ENCODE measurements at regions not wholly inside any gene's neighbourhood (a gene's known extent, or its start where the extent isn't known, plus 50 kb on each side); places are given as distances from the start of the nearest gene placed in this dataset.

DNA sequence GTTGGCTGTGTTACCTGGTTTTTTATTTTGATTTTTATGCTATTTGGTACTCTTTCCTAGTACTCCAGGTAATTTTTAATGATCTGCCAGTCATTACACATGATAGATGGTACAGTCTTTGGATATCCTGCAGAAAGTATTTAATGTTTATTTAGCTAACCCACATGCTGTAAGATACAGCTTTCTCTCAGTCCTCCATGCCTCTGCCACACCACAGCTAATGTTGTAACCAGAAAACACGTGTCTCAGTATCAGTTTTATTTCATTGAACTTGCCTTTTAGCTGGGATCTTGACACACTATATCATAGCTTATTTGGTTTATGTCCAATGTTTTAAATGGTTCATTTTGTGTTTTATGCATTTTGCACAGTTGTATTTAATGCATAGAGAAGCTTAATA lies 1648.4 kb downstream of the KCNT2 start:
- intact Hi-C loops (cut with DNase I; ENCODE audit: low total_unique reads), result no loop called here
- TF ChIP-seq, protein P1, sequence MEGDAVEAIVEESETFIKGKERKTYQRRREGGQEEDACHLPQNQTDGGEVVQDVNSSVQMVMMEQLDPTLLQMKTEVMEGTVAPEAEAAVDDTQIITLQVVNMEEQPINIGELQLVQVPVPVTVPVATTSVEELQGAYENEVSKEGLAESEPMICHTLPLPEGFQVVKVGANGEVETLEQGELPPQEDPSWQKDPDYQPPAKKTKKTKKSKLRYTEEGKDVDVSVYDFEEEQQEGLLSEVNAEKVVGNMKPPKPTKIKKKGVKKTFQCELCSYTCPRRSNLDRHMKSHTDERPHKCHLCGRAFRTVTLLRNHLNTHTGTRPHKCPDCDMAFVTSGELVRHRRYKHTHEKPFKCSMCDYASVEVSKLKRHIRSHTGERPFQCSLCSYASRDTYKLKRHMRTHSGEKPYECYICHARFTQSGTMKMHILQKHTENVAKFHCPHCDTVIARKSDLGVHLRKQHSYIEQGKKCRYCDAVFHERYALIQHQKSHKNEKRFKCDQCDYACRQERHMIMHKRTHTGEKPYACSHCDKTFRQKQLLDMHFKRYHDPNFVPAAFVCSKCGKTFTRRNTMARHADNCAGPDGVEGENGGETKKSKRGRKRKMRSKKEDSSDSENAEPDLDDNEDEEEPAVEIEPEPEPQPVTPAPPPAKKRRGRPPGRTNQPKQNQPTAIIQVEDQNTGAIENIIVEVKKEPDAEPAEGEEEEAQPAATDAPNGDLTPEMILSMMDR (IDR thresholded peaks at IDR 0.05), result no peak
- Histone ChIP-seq H3K36me3 (no peaks in the 10 kb centered on the region), H3K27ac (no peak overlapping the region), H3K9me3 (no peaks in the 10 kb centered on the region), H3K27me3 (no peaks in the 10 kb centered on the region), H3K4me1 (no peaks in the 10 kb centered on the region), H3K4me3 (no peak overlapping the region)
- DNase-seq, result no peak

DNA sequence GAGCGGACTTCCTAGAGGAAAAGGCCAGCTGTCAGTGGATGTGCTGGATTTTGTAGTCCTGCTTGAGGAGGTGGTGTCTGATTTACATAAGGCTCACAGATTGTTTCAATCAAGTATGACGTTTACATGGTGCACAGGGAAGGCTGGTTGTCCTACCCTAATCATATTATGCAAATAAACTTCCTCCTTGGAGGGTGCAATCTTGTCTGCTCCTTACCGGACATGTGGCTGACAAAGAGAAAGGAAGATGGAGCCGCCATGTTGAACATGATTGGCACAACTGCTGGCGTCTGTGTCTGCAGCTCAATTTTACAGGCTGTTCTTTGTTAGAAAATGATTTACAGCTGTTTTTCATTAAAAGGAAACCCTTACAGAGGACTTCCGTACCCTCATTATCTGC lies 1656.1 kb downstream of the KCNT2 start:
- Histone ChIP-seq H3K4me1 (no peaks in the 10 kb centered on the region), H3K36me3 (no peaks in the 10 kb centered on the region), H3K27me3 (no peaks in the 10 kb centered on the region), H3K27ac (no peak overlapping the region), H3K4me3 (no peak overlapping the region), H3K9me3 (no peaks in the 10 kb centered on the region)
- TF ChIP-seq, protein P1 (IDR thresholded peaks at IDR 0.05), result no peak
- no peak for DNase-seq
- intact Hi-C loops (cut with DNase I; ENCODE audit: low total_unique reads), result no loop called here

DNA sequence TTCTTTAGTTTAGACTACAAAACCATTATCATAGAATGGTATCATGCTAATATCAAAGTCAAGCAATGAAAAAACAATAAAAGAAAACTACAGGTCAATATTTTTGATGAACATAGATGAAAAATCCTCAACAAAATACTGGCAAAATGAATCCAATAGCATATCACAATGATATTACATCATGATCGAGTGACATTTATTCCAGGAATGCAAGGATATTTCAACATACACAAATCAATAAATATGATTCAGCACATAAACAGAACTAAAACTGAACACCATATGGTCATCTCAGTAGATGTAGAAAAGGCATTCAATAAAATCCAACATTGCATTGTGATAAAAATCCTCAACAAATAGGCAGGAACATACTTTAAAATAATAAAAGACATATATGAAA lies 1657.7 kb downstream of the KCNT2 start:
- H3K27me3 ChIP-seq, result no peaks in the 10 kb centered on the region
- no peaks in the 10 kb centered on the region for H3K4me1 ChIP-seq
- no peak overlapping the region for H3K4me3 ChIP-seq
- no peaks in the 10 kb centered on the region for H3K36me3 ChIP-seq
- TF ChIP-seq, protein P1 (IDR thresholded peaks at IDR 0.05), result no peak
- no peak for DNase-seq
- no peak overlapping the region for H3K27ac ChIP-seq
- no peaks in the 10 kb centered on the region for H3K9me3 ChIP-seq
- intact Hi-C loops (cut with DNase I; ENCODE audit: low total_unique reads), result no loop called here

DNA sequence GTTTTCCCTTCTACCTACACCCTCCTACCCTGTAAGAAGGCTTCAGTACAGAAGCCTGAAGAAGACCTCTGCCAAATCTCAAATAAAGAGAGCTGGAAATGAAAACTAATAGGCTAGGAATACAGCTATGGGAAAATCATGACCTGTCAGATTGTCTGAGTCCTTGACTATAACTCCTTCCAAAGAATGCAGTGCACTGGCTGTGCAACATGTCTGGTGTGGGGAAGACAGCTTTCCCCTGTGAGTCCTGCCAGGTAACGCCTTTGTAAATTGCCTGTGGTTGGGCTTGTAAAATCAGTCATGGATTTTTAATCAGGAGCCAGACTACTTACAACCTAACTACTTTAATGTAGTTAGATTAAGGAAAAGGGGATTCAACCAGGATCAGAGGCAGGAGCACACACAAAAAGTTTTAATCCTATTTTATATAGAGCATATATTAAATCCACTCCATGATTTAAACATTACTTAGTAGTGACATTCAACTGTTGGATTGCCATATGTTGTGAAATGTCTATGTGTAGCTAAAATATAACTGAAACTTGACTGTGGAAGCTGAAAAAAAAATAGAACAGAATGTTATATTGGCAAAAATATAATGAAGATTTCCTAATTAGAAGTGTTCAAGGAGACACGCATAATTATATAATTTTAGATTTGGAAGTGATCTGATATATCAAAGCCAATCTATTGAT lies 1667.8 kb downstream of the KCNT2 start:
- no peak overlapping the region for H3K4me3 ChIP-seq
- intact Hi-C loops (cut with DNase I; ENCODE audit: low total_unique reads), result no loop called here
- H3K4me1 ChIP-seq, result no peaks in the 10 kb centered on the region
- H3K9me3 ChIP-seq, result no peaks in the 10 kb centered on the region
- no peaks in the 10 kb centered on the region for H3K36me3 ChIP-seq
- no peak overlapping the region for H3K27ac ChIP-seq
- DNase-seq, result no peak
- TF ChIP-seq, protein P1 (IDR thresholded peaks at IDR 0.05), result no peak
- no peaks in the 10 kb centered on the region for H3K27me3 ChIP-seq

DNA sequence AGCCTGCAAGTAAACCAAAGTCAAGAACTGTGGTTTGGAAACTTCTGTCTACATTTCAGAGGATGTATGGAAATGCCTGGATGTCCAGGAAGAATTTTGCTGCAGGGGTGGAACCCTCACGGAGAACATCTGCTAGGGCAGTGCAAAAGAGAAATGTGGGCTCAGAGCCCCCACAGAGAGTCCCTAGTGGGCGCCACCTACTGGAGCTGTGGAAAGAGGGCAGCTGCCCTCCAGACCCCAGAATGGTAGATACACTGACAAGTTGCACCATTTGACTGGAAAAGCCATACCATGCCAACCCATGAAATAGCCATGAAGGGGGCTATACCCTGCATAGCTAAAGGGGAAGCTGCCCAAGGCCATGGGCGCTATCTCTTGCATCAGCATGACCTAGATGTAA lies 1672.4 kb downstream of the KCNT2 start:
- TF ChIP-seq, protein P1 (IDR thresholded peaks at IDR 0.05), result no peak
- no peak overlapping the region for H3K27ac ChIP-seq
- no peak for DNase-seq
- intact Hi-C loops (cut with DNase I; ENCODE audit: low total_unique reads), result no loop called here
- no peaks in the 10 kb centered on the region for H3K36me3 ChIP-seq
- H3K4me3 ChIP-seq, result no peak overlapping the region
- no peaks in the 10 kb centered on the region for H3K27me3 ChIP-seq
- no peaks in the 10 kb centered on the region for H3K9me3 ChIP-seq
- no peaks in the 10 kb centered on the region for H3K4me1 ChIP-seq

DNA sequence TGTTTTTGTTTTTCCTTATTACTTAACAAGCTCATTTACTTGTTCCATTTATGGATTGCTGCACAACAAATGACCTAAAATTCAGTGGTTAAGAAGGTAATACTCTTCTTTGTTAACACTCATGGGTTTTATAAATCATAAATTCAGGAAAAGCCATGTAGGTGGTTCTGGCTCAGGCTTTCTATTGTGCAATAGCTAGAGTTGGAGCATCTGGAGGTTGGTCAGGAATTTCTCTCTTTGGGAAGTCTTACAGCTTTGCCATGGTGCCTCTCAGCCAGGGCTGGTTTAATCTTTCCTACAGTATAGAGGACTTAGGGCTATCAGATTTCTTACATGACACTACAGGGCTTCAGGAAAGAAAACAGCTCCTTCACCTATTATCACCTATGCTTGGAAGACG lies 1677.1 kb downstream of the KCNT2 start:
- TF ChIP-seq, protein P1 (IDR thresholded peaks at IDR 0.05), result no peak
- Histone ChIP-seq H3K27me3 (no peaks in the 10 kb centered on the region), H3K4me1 (no peaks in the 10 kb centered on the region), H3K36me3 (no peaks in the 10 kb centered on the region), H3K4me3 (no peak overlapping the region), H3K27ac (no peak overlapping the region), H3K9me3 (no peaks in the 10 kb centered on the region)
- no peak for DNase-seq
- intact Hi-C loops (cut with DNase I; ENCODE audit: low total_unique reads), result no loop called here

Measured in tibial artery (tissue), 4 donors.